ENCODE measurements at regions not wholly inside any gene's neighbourhood (a gene's known extent, or its start where the extent isn't known, plus 50 kb on each side); places are given as distances from the start of the nearest gene placed in this dataset.
A peak's percentile ranks its signal among the peaks of the same experiment; 100 is the strongest.
"Not testable (repeated sequence)": the region's sequence is repeated elsewhere in the genome, so short reads cannot be mapped to it uniquely, and the experiment has no call there.

GRCh38 chr5:159593518-159594073 is 263.3 kb upstream of the IL12B start:
- no peaks in the 10 kb centered on the region for H4K20me1 ChIP-seq (ENCODE audit: control insufficient read depth, insufficient read depth)
- no TSS peak for BruUV-seq (replicated peaks)
- no peak for TF ChIP-seq E2F4 (IDR thresholded peaks at IDR 0.05; ENCODE audit: low read depth, low read length)
- peak; percentile 78; the same call in 1 of the 2 replicates for TF ChIP-seq SPI1 (IDR thresholded peaks at IDR 0.05; ENCODE audit: borderline replicate concordance, insufficient read depth, low read depth, low read length)
- intact Hi-C loops (cut with micrococcal nuclease; ENCODE audit: unreplicated experiment) (no loop called here), in situ Hi-C loops (cut with MboI) (no loop called here)
- H3K4me1 ChIP-seq (ENCODE audit: control insufficient read depth, insufficient read depth, low read length), result no peaks in the 10 kb centered on the region
- no peak overlapping the region for H3K4me2 ChIP-seq (ENCODE audit: control insufficient read depth, insufficient read depth)
- no peak overlapping the region for H3K9ac ChIP-seq (ENCODE audit: control insufficient read depth, insufficient read depth, low read length)
- H3K79me2 ChIP-seq (ENCODE audit: control insufficient read depth, insufficient read depth, low read length), result no peaks in the 10 kb centered on the region
- WGBS (ENCODE audit: insufficient coverage, insufficient replicate concordance, low lambda C conversion rate, missing lambda C conversion rate), result 0% methylated on average over 1 of the region's 1 CpG
- H3K36me3 ChIP-seq (ENCODE audit: control insufficient read depth in 2 of 2, insufficient read depth in 2 of 2, low read length in 1 of 2), result no peaks in the 10 kb centered on the region
- FAIRE-seq, result no peak
- ChIA-PET SMC1A (ENCODE audit: uncharacterized antibody, unreplicated experiment) (interaction anchor here (0.8 kb wide), 1 partner anchor 277 kb away, joined by 3 read pairs; no protein-coding TSS in a partner anchor), RAD21 (ENCODE audit: unreplicated experiment) (no interaction called here), CTCF (no interaction called here), POLR2A (no interaction called here)
- no peaks in the 10 kb centered on the region; the same call in 1 of the 3 replicates for H3K9me3 ChIP-seq (replicated peaks; ENCODE audit: control insufficient read depth, insufficient read depth, low read length)
- no peak for DNase-seq (ENCODE audit: low read depth, low spot score)
- H3K27me3 ChIP-seq (replicated peaks in 1 of 2; ENCODE audit: control insufficient read depth in 2 of 2, insufficient read depth in 2 of 2, low read length in 1 of 2), result no peaks in the 10 kb centered on the region
- no peak overlapping the region for H3K27ac ChIP-seq (ENCODE audit: control insufficient read depth, insufficient read depth)
- peak; percentile 35; the same call in 2 of the 3 replicates for ATAC-seq
- no peak overlapping the region for H3K4me3 ChIP-seq
- H2AFZ ChIP-seq (ENCODE audit: control insufficient read depth, low read depth, low read length), result no peak overlapping the region

GRCh38 chr5:159595561-159595960 is 265.3 kb upstream of the IL12B start:
- H3K4me3 ChIP-seq; H3K4me1 ChIP-seq (ENCODE audit: control insufficient read depth, insufficient read depth, low read length); in situ Hi-C loops (cut with MboI); FAIRE-seq; H3K79me2 ChIP-seq (ENCODE audit: control insufficient read depth, insufficient read depth, low read length); DNase-seq (ENCODE audit: low read depth, low spot score); H3K27me3 ChIP-seq (replicated peaks in 1 of 2; ENCODE audit: control insufficient read depth in 2 of 2, insufficient read depth in 2 of 2, low read length in 1 of 2); RAD21 ChIA-PET (ENCODE audit: unreplicated experiment); CTCF ChIA-PET; H3K9ac ChIP-seq (ENCODE audit: control insufficient read depth, insufficient read depth, low read length); H3K4me2 ChIP-seq (ENCODE audit: control insufficient read depth, insufficient read depth); intact Hi-C loops (cut with micrococcal nuclease; ENCODE audit: unreplicated experiment); BruUV-seq (replicated peaks); H3K9me3 ChIP-seq (replicated peaks; ENCODE audit: control insufficient read depth, insufficient read depth, low read length); H3K27ac ChIP-seq (ENCODE audit: control insufficient read depth, insufficient read depth); H4K20me1 ChIP-seq (ENCODE audit: control insufficient read depth, insufficient read depth); SMC1A ChIA-PET (ENCODE audit: uncharacterized antibody, unreplicated experiment); H2AFZ ChIP-seq (ENCODE audit: control insufficient read depth, low read depth, low read length); ATAC-seq; H3K36me3 ChIP-seq (ENCODE audit: control insufficient read depth in 2 of 2, insufficient read depth in 2 of 2, low read length in 1 of 2); POLR2A ChIA-PET: not testable (repeated sequence)
- WGBS (ENCODE audit: insufficient coverage, insufficient replicate concordance, low lambda C conversion rate, missing lambda C conversion rate), result 50% methylated on average over 3 of the region's 3 CpGs

Measured in GM12878 (cell line).